ENCODE measurements at regions not wholly inside any gene's neighbourhood (a gene's known extent, or its start where the extent isn't known, plus 50 kb on each side); places are given as distances from the start of the nearest gene placed in this dataset.

DNA sequence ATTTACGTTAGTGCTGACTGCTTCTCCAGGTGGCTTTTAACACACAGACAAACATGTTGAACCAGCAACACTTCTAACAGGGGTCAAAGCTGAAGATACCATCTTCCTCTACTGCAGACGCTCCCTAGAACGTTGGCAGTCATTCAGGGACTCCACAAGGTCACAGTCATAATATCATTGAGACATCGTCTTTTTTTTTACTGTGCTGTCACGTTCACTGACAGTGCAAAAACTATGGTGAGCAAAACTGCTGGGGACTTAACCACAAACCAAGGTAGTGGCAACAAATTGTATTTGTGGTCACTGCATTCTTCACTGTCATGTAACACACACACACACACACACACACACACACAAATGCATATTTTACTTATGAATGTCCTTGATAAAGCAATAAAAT, 244.9 kb downstream of the CASP12 start:
- H3K4me1 ChIP-seq (ENCODE audit: control insufficient read depth in 3 of 3, insufficient read depth in 3 of 3, low read length in 3 of 3) = no peaks in the 10 kb centered on the region
- no peaks in the 10 kb centered on the region for H3K9me3 ChIP-seq (ENCODE audit: control insufficient read depth in 3 of 3, low read length in 3 of 3)
- no peaks in the 10 kb centered on the region for H3K27me3 ChIP-seq (ENCODE audit: control insufficient read depth in 3 of 3, insufficient read depth in 3 of 3, low read length in 3 of 3)
- H3K9ac ChIP-seq (ENCODE audit: low read depth in 1 of 3, low read length in 3 of 3) = no peak overlapping the region
- peak overlapping the region in 2 of 3 donors; percentile 4 to 19 for H3K4me3 ChIP-seq (ENCODE audit: low read length in 3 of 3)
- no peak overlapping the region for H3K27ac ChIP-seq (ENCODE audit: low read depth, low read length)
- no peaks in the 10 kb centered on the region for H3K36me3 ChIP-seq (ENCODE audit: control insufficient read depth in 3 of 3, insufficient read depth in 3 of 3, low read length in 3 of 3)

DNA sequence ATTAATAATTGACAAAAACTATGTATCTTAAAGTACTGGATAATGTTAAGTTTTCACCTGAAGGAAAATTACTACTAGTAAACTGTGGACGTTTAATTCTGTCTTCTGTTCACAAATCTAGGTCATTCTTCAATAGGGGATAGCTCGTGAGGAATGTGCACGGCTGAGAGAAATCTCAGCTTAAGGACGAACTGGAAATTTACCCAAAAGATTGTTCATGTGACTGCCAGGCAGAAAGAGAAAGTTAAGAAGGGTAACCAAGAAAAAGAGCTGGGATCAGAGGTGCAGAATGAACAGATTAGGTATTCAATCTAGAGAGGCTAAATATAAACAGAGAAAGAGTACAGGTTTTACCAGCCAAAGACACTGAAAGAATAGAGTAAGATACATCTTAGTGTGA, 245.3 kb downstream of the CASP12 start:
- Histone ChIP-seq H3K4me3 (ENCODE audit: low read length in 3 of 3) (peak overlapping the region in 2 of 3 donors; percentile 4 to 19), H3K9ac (ENCODE audit: low read depth in 1 of 3, low read length in 3 of 3) (no peak overlapping the region), H3K4me1 (ENCODE audit: control insufficient read depth in 3 of 3, insufficient read depth in 3 of 3, low read length in 3 of 3) (no peaks in the 10 kb centered on the region), H3K27ac (ENCODE audit: low read depth, low read length) (no peak overlapping the region), H3K36me3 (ENCODE audit: control insufficient read depth in 3 of 3, insufficient read depth in 3 of 3, low read length in 3 of 3) (no peaks in the 10 kb centered on the region), H3K27me3 (ENCODE audit: control insufficient read depth in 3 of 3, insufficient read depth in 3 of 3, low read length in 3 of 3) (no peaks in the 10 kb centered on the region), H3K9me3 (ENCODE audit: control insufficient read depth in 3 of 3, low read length in 3 of 3) (no peaks in the 10 kb centered on the region)

DNA sequence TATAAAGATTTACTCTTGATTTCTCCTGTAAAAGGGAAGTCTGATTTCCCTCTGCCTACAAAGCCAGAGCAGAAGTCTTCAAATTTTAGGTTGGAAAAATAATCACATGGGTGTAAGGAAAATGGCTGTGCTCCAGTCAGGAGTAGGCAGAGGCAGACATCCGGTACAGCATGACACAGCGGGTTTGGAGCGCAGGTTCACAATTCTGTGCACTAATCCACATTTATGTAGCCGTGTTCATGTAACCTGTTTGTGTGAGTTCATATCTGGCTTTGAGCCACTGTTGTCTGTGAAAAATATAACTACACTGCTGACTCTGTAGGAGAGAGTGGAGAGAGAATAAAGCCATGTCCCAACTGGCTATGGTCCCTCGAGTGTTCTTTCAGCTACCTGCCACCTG, 248.0 kb downstream of the CASP12 start:
- H3K9ac ChIP-seq (ENCODE audit: low read depth in 1 of 3, low read length in 3 of 3) = no peak overlapping the region
- no peak overlapping the region for H3K27ac ChIP-seq (ENCODE audit: low read depth, low read length)
- no peaks in the 10 kb centered on the region for H3K27me3 ChIP-seq (ENCODE audit: control insufficient read depth in 3 of 3, insufficient read depth in 3 of 3, low read length in 3 of 3)
- H3K36me3 ChIP-seq (ENCODE audit: control insufficient read depth in 3 of 3, insufficient read depth in 3 of 3, low read length in 3 of 3) = no peaks in the 10 kb centered on the region
- no peak overlapping the region for H3K4me3 ChIP-seq (ENCODE audit: low read length in 3 of 3)
- H3K4me1 ChIP-seq (ENCODE audit: control insufficient read depth in 3 of 3, insufficient read depth in 3 of 3, low read length in 3 of 3) = no peaks in the 10 kb centered on the region
- H3K9me3 ChIP-seq (ENCODE audit: control insufficient read depth in 3 of 3, low read length in 3 of 3) = no peaks in the 10 kb centered on the region

DNA sequence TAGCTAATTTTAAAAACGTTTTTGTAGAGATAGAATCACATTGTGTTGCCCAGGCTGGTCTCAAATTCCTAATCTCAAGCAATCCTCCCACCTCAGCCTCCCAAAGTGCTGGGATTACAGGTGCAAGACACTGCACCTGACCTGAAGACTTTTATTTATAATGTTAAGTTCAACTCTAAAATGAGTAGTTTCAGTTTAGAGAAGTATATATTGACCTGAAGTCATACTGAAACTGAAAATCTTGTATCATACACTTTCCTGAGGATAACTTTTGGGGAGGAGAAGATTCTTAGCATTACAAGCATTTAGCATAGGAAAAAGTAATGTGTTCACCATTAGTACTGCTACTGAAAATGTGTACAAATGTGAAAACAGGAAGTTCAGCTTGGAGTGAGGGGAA, 249.3 kb downstream of the CASP12 start:
- H3K27ac ChIP-seq (ENCODE audit: low read depth, low read length) = no peak overlapping the region
- H3K9ac ChIP-seq (ENCODE audit: low read depth in 1 of 3, low read length in 3 of 3) = no peak overlapping the region
- no peaks in the 10 kb centered on the region for H3K4me1 ChIP-seq (ENCODE audit: control insufficient read depth in 3 of 3, insufficient read depth in 3 of 3, low read length in 3 of 3)
- no peaks in the 10 kb centered on the region for H3K27me3 ChIP-seq (ENCODE audit: control insufficient read depth in 3 of 3, insufficient read depth in 3 of 3, low read length in 3 of 3)
- no peaks in the 10 kb centered on the region for H3K36me3 ChIP-seq (ENCODE audit: control insufficient read depth in 3 of 3, insufficient read depth in 3 of 3, low read length in 3 of 3)
- H3K9me3 ChIP-seq (ENCODE audit: control insufficient read depth in 3 of 3, low read length in 3 of 3) = no peaks in the 10 kb centered on the region
- no peak overlapping the region for H3K4me3 ChIP-seq (ENCODE audit: low read length in 3 of 3)

DNA sequence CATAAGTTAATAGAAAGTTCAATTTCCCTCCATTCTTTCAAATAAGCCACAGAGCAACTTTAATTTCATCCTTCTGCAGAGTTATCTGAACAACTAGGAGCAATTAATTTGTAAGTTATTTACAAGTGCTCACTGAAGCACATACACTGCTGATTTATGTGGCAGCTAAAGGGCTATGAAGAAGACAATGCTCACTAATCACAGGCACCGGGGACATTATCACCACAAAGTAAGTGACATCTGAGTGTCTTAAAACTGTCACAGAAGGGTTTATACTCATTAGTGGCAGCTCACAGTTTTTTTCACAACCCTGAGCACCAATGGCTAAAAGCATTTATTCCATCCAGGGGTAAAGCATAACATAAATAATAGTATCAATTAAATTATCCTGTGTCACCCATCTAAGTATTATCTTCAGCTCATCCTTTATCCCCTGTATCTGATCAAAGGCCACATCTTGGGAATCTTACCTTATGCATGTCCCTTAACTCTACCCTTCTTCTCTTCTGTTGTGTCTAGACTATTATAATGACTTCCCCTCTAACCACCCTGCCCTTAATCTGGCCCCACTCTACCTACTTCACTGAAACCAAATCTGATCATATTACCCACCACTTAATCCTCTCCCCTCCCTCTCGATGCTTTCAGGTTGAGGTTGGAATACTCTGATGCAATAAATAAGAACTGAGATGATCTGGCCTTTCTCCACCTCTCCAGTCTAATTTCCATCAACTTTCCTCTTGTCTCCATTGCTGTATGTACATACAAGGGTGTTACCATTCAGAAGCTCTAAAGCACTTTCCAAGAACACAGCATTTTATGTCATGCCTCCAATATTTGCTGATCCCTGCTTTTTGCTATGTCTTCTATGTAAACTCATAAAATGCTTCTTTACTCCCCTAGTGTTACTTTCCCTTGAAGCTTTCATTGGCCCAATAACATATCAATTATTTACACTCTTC, 252.7 kb downstream of the CASP12 start:
- Histone ChIP-seq H3K27me3 (ENCODE audit: control insufficient read depth in 3 of 3, insufficient read depth in 3 of 3, low read length in 3 of 3) (no peaks in the 10 kb centered on the region), H3K27ac (ENCODE audit: low read depth, low read length) (no peak overlapping the region), H3K9me3 (ENCODE audit: control insufficient read depth in 3 of 3, low read length in 3 of 3) (no peaks in the 10 kb centered on the region), H3K4me1 (ENCODE audit: control insufficient read depth in 3 of 3, insufficient read depth in 3 of 3, low read length in 3 of 3) (no peaks in the 10 kb centered on the region), H3K4me3 (ENCODE audit: low read length in 3 of 3) (no peak overlapping the region), H3K36me3 (ENCODE audit: control insufficient read depth in 3 of 3, insufficient read depth in 3 of 3, low read length in 3 of 3) (no peaks in the 10 kb centered on the region), H3K9ac (ENCODE audit: low read depth in 1 of 3, low read length in 3 of 3) (no peak overlapping the region)

DNA sequence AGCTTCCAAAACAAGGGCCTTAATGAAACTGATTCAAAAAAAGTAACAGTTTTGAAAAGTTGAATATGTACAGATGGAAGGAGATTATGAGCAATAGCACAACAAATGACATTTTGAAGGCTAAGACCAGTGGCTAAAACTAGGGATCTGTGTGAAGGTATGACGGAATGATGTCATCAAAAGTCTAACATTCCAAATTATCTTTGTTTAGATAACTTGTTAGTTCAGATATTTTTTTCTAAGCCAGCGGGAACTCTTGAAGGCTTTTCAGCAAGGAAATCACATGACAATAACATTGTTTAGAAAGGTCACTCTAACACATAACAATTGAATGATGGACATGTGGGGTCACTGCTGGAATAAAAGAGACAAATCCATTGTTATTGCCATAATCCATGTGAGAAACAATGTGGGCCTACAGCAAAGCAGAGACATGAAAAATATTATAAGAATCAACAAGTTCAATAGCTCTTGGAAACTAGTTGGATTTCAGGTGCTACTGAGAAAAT, 260.5 kb downstream of the CASP12 start:
- Histone ChIP-seq H3K27me3 (ENCODE audit: control insufficient read depth in 3 of 3, insufficient read depth in 3 of 3, low read length in 3 of 3) (no peaks in the 10 kb centered on the region), H3K9ac (ENCODE audit: low read depth in 1 of 3, low read length in 3 of 3) (no peak overlapping the region), H3K4me1 (ENCODE audit: control insufficient read depth in 3 of 3, insufficient read depth in 3 of 3, low read length in 3 of 3) (no peaks in the 10 kb centered on the region), H3K9me3 (ENCODE audit: control insufficient read depth in 3 of 3, low read length in 3 of 3) (no peaks in the 10 kb centered on the region), H3K4me3 (ENCODE audit: low read length in 3 of 3) (no peak overlapping the region), H3K36me3 (ENCODE audit: control insufficient read depth in 3 of 3, insufficient read depth in 3 of 3, low read length in 3 of 3) (no peaks in the 10 kb centered on the region), H3K27ac (ENCODE audit: low read depth, low read length) (no peak overlapping the region)

DNA sequence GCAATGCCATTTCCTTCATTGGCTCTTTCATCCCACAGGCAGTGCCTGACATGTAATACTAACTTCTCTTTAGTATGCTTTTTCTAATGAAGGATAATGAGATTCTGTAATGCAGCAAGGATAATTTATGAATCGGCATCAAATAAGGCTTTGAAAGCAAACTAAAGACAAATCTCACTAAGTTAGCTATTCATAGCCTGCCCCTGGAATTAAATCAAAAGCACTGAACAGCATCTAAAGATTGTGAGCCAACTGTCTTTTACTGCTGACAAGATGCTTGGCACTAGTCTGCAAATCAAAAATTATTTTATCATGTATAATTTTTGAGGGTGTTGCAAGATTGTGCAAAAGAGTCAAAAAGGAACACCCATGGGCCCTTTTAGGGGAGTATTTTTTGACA, 265.0 kb downstream of the CASP12 start:
- Histone ChIP-seq H3K36me3 (ENCODE audit: control insufficient read depth in 3 of 3, insufficient read depth in 3 of 3, low read length in 3 of 3) (no peaks in the 10 kb centered on the region), H3K4me3 (ENCODE audit: low read length in 3 of 3) (no peak overlapping the region), H3K9ac (ENCODE audit: low read depth in 1 of 3, low read length in 3 of 3) (no peak overlapping the region), H3K9me3 (ENCODE audit: control insufficient read depth in 3 of 3, low read length in 3 of 3) (no peaks in the 10 kb centered on the region), H3K27me3 (ENCODE audit: control insufficient read depth in 3 of 3, insufficient read depth in 3 of 3, low read length in 3 of 3) (no peaks in the 10 kb centered on the region), H3K4me1 (ENCODE audit: control insufficient read depth in 3 of 3, insufficient read depth in 3 of 3, low read length in 3 of 3) (no peaks in the 10 kb centered on the region), H3K27ac (ENCODE audit: low read depth, low read length) (no peak overlapping the region)

DNA sequence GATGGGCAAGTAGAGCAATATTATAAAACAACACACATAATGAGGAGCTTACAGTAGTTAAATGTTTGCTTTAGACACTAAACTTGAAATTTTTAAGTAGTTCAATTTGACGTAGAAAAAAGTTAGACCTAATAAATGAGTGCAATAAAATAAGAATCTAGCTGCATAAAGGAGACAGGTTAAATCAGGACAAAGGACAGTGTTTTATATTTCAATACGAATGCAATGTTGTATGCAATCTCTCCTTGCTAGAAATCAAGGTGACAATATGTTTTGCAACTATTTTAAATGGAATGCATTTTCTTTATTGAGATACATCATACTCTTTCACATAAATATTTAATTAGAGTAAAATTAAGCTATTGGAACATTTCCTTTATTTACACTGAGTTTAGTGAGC, 267.9 kb downstream of the CASP12 start:
- H3K27ac ChIP-seq (ENCODE audit: low read depth, low read length) = no peak overlapping the region
- no peaks in the 10 kb centered on the region for H3K4me1 ChIP-seq (ENCODE audit: control insufficient read depth in 3 of 3, insufficient read depth in 3 of 3, low read length in 3 of 3)
- H3K4me3 ChIP-seq (ENCODE audit: low read length in 3 of 3) = no peak overlapping the region
- H3K36me3 ChIP-seq (ENCODE audit: control insufficient read depth in 3 of 3, insufficient read depth in 3 of 3, low read length in 3 of 3) = no peaks in the 10 kb centered on the region
- H3K9ac ChIP-seq (ENCODE audit: low read depth in 1 of 3, low read length in 3 of 3) = no peak overlapping the region
- H3K27me3 ChIP-seq (ENCODE audit: control insufficient read depth in 3 of 3, insufficient read depth in 3 of 3, low read length in 3 of 3) = no peaks in the 10 kb centered on the region
- H3K9me3 ChIP-seq (ENCODE audit: control insufficient read depth in 3 of 3, low read length in 3 of 3) = no peaks in the 10 kb centered on the region

DNA sequence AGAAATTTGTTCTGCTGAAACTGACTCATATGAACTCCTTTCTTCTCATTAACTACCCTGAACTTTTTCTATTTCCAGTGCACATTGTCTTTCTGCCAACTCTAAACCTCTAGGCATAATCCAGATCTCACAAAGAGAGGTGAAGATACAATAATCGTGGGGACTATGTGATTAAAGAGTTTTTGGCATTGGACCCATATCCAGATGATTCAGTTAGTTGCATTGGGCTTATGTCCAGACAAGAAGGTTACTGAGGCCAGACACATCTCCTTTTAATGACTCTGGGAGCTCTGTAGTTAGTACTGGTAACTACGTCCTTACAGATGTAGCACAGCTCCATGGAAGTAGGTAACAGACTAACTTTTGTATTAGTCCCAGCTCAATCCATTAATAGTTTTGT, 273.0 kb downstream of the CASP12 start:
- Histone ChIP-seq H3K27me3 (ENCODE audit: control insufficient read depth in 3 of 3, insufficient read depth in 3 of 3, low read length in 3 of 3) (no peaks in the 10 kb centered on the region), H3K4me3 (ENCODE audit: low read length in 3 of 3) (no peak overlapping the region), H3K9ac (ENCODE audit: low read depth in 1 of 3, low read length in 3 of 3) (no peak overlapping the region), H3K27ac (ENCODE audit: low read depth, low read length) (no peak overlapping the region), H3K36me3 (ENCODE audit: control insufficient read depth in 3 of 3, insufficient read depth in 3 of 3, low read length in 3 of 3) (no peaks in the 10 kb centered on the region), H3K4me1 (ENCODE audit: control insufficient read depth in 3 of 3, insufficient read depth in 3 of 3, low read length in 3 of 3) (no peaks in the 10 kb centered on the region), H3K9me3 (ENCODE audit: control insufficient read depth in 3 of 3, low read length in 3 of 3) (no peaks in the 10 kb centered on the region)

DNA sequence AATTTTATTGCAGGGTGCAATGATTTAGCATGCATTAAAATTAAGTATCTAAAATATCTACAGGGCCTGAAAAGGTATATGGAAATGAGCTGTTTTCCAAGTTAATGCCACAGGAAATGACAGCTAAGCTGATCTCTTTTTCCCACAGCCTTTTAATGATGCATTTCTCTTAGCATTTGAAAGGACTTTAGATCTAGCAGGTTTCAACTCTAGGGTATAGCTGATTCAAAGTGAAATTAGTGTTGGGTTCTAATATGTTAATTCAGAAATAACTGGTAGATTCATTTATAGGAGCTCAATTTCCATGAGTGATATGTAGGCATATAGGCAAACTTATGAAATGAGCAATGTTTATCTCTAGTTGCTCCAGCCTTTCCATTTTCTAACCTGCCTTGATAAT, 274.2 kb downstream of the CASP12 start:
- H3K27me3 ChIP-seq (ENCODE audit: control insufficient read depth in 3 of 3, insufficient read depth in 3 of 3, low read length in 3 of 3) = no peaks in the 10 kb centered on the region
- no peaks in the 10 kb centered on the region for H3K9me3 ChIP-seq (ENCODE audit: control insufficient read depth in 3 of 3, low read length in 3 of 3)
- H3K36me3 ChIP-seq (ENCODE audit: control insufficient read depth in 3 of 3, insufficient read depth in 3 of 3, low read length in 3 of 3) = no peaks in the 10 kb centered on the region
- H3K4me3 ChIP-seq (ENCODE audit: low read length in 3 of 3) = no peak overlapping the region
- no peak overlapping the region for H3K9ac ChIP-seq (ENCODE audit: low read depth in 1 of 3, low read length in 3 of 3)
- H3K27ac ChIP-seq (ENCODE audit: low read depth, low read length) = no peak overlapping the region
- H3K4me1 ChIP-seq (ENCODE audit: control insufficient read depth in 3 of 3, insufficient read depth in 3 of 3, low read length in 3 of 3) = no peaks in the 10 kb centered on the region
